Umbilical cord (tissue), 1 donor: ENCODE measurements at regions not wholly inside any gene's neighbourhood (a gene's known extent, or its start where the extent isn't known, plus 50 kb on each side); places are given as distances from the start of the nearest gene placed in this dataset.

ENCODE experiments used
- DNase-seq: peaks from one replicate; pipeline ENCODE4 v3.0.0-alpha.2; 2015; ENCODE audit warnings: low spot score

GRCh38 chrX:82081027-82081426 is 879.1 kb downstream of the SH3BGRL start:
- no peak for DNase-seq

GRCh38 chrX:82087699-82088098 is 885.8 kb downstream of the SH3BGRL start:
- no peak for DNase-seq

GRCh38 chrX:82092307-82092706 is 890.4 kb downstream of the SH3BGRL start:
- DNase-seq = no peak

GRCh38 chrX:82125103-82125502 is 923.2 kb downstream of the SH3BGRL start:
- no peak for DNase-seq

- DNase-seq = no peak
These were observed 925.6 kb downstream of the SH3BGRL start for GRCh38 chrX:82127228-82128123.

- no peak for DNase-seq
These were observed 932.5 kb downstream of the SH3BGRL start for GRCh38 chrX:82134378-82134777.

- no peak for DNase-seq
These were observed 940.0 kb downstream of the SH3BGRL start for GRCh38 chrX:82141942-82142341.

GRCh38 chrX:82161195-82161594 is 959.3 kb downstream of the SH3BGRL start:
- no peak for DNase-seq

- DNase-seq = no peak
These were observed 961.8 kb downstream of the SH3BGRL start for GRCh38 chrX:82163701-82164100.

- no peak for DNase-seq
These were observed 995.0 kb downstream of the SH3BGRL start for GRCh38 chrX:82196866-82197265.

- DNase-seq = no peak
These were observed 1007.1 kb downstream of the SH3BGRL start for GRCh38 chrX:82208975-82209374.

- peak; percentile 9 for DNase-seq
These were observed 1016.5 kb downstream of the SH3BGRL start for GRCh38 chrX:82218361-82218760.

GRCh38 chrX:82219129-82219528 is 1017.2 kb downstream of the SH3BGRL start:
- DNase-seq = no peak

GRCh38 chrX:82224961-82225360 is 1023.1 kb downstream of the SH3BGRL start:
- no peak for DNase-seq

- DNase-seq = no peak
These were observed 1028.1 kb downstream of the SH3BGRL start for GRCh38 chrX:82230013-82230412.

- DNase-seq = no peak
These were observed 1030.8 kb downstream of the SH3BGRL start for GRCh38 chrX:82232679-82233078.

GRCh38 chrX:82237328-82237727 is 1035.4 kb downstream of the SH3BGRL start:
- no peak for DNase-seq
